Kidney epithelial cell (primary cell): ENCODE measurements at regions not wholly inside any gene's neighbourhood (a gene's known extent, or its start where the extent isn't known, plus 50 kb on each side); places are given as distances from the start of the nearest gene placed in this dataset.

ENCODE experiments used
- DNase-seq: peaks from one replicate; pipeline ENCODE4 v3.0.0-alpha.2; 2010; ENCODE audit warnings: low read depth
- H3K27me3 ChIP-seq: 2 replicates; pipeline ENCODE4 v1.6.0; 2011; ENCODE audit warnings: low read length; ENCODE audit not compliant: control insufficient read depth, insufficient read depth
- H3K36me3 ChIP-seq: 2 replicates; pipeline ENCODE4 v1.5.1; 2011; ENCODE audit warnings: low read length; ENCODE audit not compliant: control insufficient read depth, insufficient read depth
- H3K4me3 ChIP-seq: 2 replicates; pipeline ENCODE4 v1.5.1; 2011; ENCODE audit warnings: low read depth, mild to moderate bottlenecking, control low read depth, low read length
- CTCF ChIP-seq: IDR thresholded peaks from 2 replicates; pipeline ENCODE4 v1.5.1; 2011; ENCODE audit warnings: mild to moderate bottlenecking, moderate library complexity, low read length, control low read depth, inconsistent platforms; ENCODE audit not compliant: insufficient read depth, poor library complexity, severe bottlenecking

GRCh38 chr18:45274026-45274425, 341.2 kb upstream of the SLC14A2 start:
- no peak overlapping the region for H3K4me3 ChIP-seq
- TF ChIP-seq CTCF: no peak
- no peak for DNase-seq
- no peaks in the 10 kb centered on the region for H3K36me3 ChIP-seq
- H3K27me3 ChIP-seq: no peaks in the 10 kb centered on the region

DNA sequence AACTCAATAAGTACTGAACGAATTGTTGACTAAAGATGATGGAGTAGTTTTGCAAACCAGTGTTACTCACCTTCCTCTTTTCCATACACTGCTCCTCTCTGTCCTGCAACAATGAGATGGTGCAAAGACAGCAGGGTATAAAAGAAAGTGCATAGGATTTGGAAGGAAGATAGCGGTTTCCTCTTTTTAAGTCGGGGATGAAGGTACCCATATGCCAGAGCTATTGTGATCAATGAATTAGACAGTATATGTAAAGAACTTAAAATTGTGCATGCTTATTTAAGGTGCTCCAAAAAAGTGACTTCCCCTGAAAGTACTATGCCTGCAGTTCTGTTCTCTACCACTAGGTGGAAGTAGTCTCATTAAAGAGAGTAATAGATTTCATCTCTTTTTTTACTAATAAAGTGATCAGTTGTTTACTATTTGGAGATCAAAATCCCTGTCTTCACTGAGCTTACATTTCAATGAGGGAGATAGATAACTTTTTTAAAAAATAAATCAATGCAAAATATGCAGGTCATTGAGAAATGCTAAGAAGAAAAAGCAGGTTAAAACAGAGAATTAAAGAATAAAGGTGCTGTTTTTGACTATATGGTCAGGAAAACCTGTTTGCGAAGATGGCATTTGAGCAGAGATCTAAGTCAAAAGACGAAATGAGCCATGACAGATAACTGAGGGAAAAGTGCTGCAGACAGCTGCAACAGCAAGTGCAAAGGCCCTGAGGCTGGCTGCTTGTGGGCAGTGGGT, 339.7 kb upstream of the SLC14A2 start:
- peak; percentile 72 for TF ChIP-seq CTCF
- no peaks in the 10 kb centered on the region for H3K27me3 ChIP-seq
- H3K36me3 ChIP-seq: no peaks in the 10 kb centered on the region
- no peak overlapping the region for H3K4me3 ChIP-seq
- no peak for DNase-seq

- no peak overlapping the region for H3K4me3 ChIP-seq
- TF ChIP-seq CTCF: no peak
- no peaks in the 10 kb centered on the region for H3K27me3 ChIP-seq
- no peaks in the 10 kb centered on the region for H3K36me3 ChIP-seq
- DNase-seq: no peak
Observed at GRCh38 chr18:45276878-45277277, 338.4 kb upstream of the SLC14A2 start.

DNA sequence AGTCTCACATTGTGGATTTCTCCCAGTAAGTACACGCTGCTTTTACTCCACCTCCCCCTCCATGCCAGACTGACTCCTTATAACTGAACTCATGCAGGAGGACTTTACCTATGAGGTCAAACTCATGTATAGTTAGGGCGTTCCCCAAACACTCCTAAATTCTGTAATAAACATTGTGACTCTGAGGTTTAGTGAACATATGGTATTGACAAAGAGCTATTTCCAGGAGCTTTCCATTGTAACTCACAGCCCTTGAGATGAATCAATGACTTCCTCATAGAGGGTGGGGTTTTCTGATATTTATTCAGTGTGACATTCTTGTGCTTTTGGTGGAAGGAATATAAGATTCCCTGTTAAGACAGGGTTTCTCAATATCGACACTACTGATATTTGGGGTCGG, 337.4 kb upstream of the SLC14A2 start:
- Histone ChIP-seq H3K36me3 (no peaks in the 10 kb centered on the region), H3K27me3 (no peaks in the 10 kb centered on the region), H3K4me3 (no peak overlapping the region)
- no peak for TF ChIP-seq CTCF
- no peak for DNase-seq

DNA sequence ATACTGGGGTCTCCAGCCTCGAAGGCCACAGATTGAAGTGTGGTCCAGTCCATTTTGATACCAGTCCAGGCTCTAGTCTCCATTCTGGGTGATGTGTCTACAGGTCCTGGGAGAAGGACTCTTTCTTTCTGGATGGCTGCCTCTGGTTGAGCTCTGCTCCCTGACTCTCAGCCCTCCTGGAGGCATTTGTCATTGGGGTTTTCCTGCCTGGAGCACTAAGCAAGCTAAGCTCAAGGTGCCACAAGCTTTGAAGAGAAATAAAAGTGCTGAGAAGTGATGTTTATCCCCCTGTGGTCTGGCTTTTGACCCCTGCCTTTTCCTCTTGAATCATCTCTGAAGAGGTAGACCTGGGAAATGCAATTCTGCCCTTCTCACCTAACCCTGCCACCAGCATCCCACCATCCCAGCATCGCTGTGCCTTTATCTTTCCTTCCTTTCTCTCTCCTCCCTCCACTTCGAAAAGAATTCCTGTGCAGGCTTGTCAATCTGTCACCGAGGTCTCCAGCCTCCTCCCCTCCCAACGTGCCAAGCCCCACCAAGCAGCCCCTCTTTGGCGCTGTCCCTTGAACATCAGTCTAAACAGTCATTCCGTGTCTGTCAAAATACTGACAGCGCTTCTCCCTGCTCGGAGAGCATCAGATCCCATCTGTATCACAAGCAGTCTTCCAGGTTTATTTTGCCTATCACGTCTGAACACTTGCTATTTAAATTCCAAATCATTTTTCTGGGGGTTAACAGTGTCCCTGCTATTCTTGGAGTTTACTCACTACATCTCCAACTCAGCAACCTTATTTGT, 334.6 kb upstream of the SLC14A2 start:
- TF ChIP-seq CTCF: no peak
- H3K4me3 ChIP-seq: no peak overlapping the region

More for the DNA sequence above, 334.6 kb upstream of the SLC14A2 start:
- DNase-seq: peak; percentile 14
- Histone ChIP-seq H3K36me3 (no peaks in the 10 kb centered on the region), H3K27me3 (no peaks in the 10 kb centered on the region)
